Small intestine (tissue), 7 donors: ENCODE measurements at regions not wholly inside any gene's neighbourhood (a gene's known extent, or its start where the extent isn't known, plus 50 kb on each side); places are given as distances from the start of the nearest gene placed in this dataset.
"Not testable (repeated sequence)": the region's sequence is repeated elsewhere in the genome, so short reads cannot be mapped to it uniquely, and the experiment has no call there.

ENCODE experiments used
- DNase-seq, 2 donors: peaks; one replicate each; pipeline versions ENCODE4 v3.0.0 to v3.0.0-alpha.2; 2013
- FAIRE-seq: peaks from 2 replicates; lab custom pipeline; 2012; peaks lifted over from hg19 to GRCh38; lab: Jason Lieb, UNC
- H3K27ac ChIP-seq, 3 donors: one replicate each; pipeline ENCODE4 v1.5.1; 2013; ENCODE audit warnings: low read length in 2 of 3, mild to moderate bottlenecking in 2 of 3, control low read depth in 1 of 3, inconsistent platforms in 1 of 3, low read depth in 1 of 3, moderate library complexity in 1 of 3
- H3K27me3 ChIP-seq, 3 donors: one replicate each; pipeline ENCODE4 v1.6.1; 2013; ENCODE audit warnings: low read length in 3 of 3, inconsistent platforms in 1 of 3; ENCODE audit not compliant: control insufficient read depth in 3 of 3, insufficient read depth in 3 of 3
- H3K36me3 ChIP-seq, 3 donors: one replicate each; pipeline ENCODE4 v1.6.1; 2013; ENCODE audit warnings: low read length in 3 of 3, inconsistent platforms in 1 of 3, low read depth in 1 of 3, mild to moderate bottlenecking in 1 of 3, moderate library complexity in 1 of 3; ENCODE audit not compliant: control insufficient read depth in 3 of 3, insufficient read depth in 2 of 3
- H3K4me1 ChIP-seq, 3 donors: one replicate each; pipeline ENCODE4 v1.6.1; 2013; ENCODE audit warnings: low read length in 2 of 3, inconsistent platforms in 1 of 3, low read depth in 1 of 3, mild to moderate bottlenecking in 1 of 3, moderate library complexity in 1 of 3; ENCODE audit not compliant: control insufficient read depth in 3 of 3, insufficient read depth in 2 of 3
- H3K4me3 ChIP-seq, 3 donors: one replicate each; pipeline ENCODE4 v1.5.1; 2013; ENCODE audit warnings: low read length in 3 of 3, control low read depth in 1 of 3, inconsistent platforms in 1 of 3, low read depth in 1 of 3, mild to moderate bottlenecking in 1 of 3, moderate library complexity in 1 of 3
- H3K9me3 ChIP-seq, 2 donors: one replicate each; pipeline ENCODE4 v1.6.1; 2013; ENCODE audit warnings: low read depth in 1 of 2, low read length in 1 of 2; ENCODE audit not compliant: control insufficient read depth in 2 of 2, insufficient read depth in 1 of 2
- WGBS, 3 donors: extraction: QIAGEN DNeasy Blood & Tissue Kit; methylation state at CpG; one replicate each; pipeline ENCODE4 v1.1.7; 2013; 5-methylcytosine and 5-hydroxymethylcytosine counted together
- donor health status: healthy with polysubstance abuse.
- donor health status: control.
- donor health status: control.
- donor health status: Bipolar disorder and iron deficiency.
- donor health status: healthy.

DNA sequence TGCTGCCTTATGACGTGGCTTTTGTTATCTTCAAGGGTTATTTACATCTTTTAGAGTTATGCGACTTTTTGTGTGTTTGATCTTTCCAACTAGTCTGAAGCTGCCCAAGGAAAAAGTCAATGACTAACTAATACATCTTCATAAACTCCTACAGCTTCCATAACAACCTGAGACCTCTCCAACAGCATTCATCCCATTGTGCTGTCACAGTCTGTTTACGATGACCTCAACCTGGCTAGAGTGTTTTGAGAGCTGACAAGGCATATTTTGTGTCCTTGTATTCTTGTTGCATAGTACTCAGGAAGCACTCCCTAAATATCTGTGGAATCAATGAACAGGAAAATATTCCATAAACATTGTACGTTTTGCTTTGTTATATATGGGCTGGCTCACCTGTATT is 100.2 kb upstream of the NBPF26 start:
- H3K4me3 ChIP-seq, H3K4me1 ChIP-seq, FAIRE-seq, H3K27me3 ChIP-seq, DNase-seq, H3K27ac ChIP-seq, H3K36me3 ChIP-seq, H3K9me3 ChIP-seq: not testable (repeated sequence)
- WGBS, 3 donors, result no CpG with 5 or more reads among the region's 4 CpGs

DNA sequence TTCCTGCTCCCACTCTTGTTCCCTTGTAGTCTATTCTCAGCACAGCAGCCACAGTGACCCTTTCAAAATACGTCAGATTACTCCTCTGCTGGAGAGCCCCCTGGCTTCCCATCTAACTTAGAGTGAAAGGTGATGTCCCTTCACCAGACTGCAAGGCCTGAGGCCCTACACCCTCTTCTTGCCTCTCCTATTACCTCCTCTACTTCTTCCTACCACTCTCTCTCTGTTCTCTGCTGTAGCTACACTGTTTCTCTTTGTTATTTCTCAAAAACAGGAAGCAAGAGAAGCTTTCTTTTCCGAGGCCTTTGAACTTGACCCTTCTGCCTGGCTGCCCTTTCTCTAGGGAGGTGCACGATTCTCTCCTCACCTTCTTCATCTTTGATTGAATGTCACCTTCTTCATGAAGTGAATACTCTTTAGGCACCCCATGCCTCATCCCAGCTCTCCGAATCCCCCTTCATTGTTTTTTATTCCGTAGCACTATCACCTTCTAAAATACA is 99.1 kb upstream of the NBPF26 start:
- not testable (repeated sequence) for H3K27ac ChIP-seq, DNase-seq, H3K9me3 ChIP-seq, H3K36me3 ChIP-seq, H3K4me3 ChIP-seq, H3K27me3 ChIP-seq, FAIRE-seq, H3K4me1 ChIP-seq
- WGBS, 3 donors, result 39 to 64% (median 52%) methylated on average over 3 to 4 of the region's 5 CpGs

GRCh38 chr1:120629832-120630455 is 93.8 kb upstream of the NBPF26 start:
- H3K27ac ChIP-seq, DNase-seq, H3K4me3 ChIP-seq, H3K9me3 ChIP-seq, H3K36me3 ChIP-seq, H3K27me3 ChIP-seq, H3K4me1 ChIP-seq, FAIRE-seq: not testable (repeated sequence)
- WGBS, 3 donors, result no CpG with 5 or more reads among the region's 1 CpG

GRCh38 chr1:120634816-120635806 is 88.6 kb upstream of the NBPF26 start:
- not testable (repeated sequence) for DNase-seq, H3K4me3 ChIP-seq, H3K4me1 ChIP-seq, H3K27me3 ChIP-seq, H3K9me3 ChIP-seq, FAIRE-seq, H3K36me3 ChIP-seq, H3K27ac ChIP-seq
- no CpG with 5 or more reads among the region's 5 CpGs for WGBS, 3 donors

DNA sequence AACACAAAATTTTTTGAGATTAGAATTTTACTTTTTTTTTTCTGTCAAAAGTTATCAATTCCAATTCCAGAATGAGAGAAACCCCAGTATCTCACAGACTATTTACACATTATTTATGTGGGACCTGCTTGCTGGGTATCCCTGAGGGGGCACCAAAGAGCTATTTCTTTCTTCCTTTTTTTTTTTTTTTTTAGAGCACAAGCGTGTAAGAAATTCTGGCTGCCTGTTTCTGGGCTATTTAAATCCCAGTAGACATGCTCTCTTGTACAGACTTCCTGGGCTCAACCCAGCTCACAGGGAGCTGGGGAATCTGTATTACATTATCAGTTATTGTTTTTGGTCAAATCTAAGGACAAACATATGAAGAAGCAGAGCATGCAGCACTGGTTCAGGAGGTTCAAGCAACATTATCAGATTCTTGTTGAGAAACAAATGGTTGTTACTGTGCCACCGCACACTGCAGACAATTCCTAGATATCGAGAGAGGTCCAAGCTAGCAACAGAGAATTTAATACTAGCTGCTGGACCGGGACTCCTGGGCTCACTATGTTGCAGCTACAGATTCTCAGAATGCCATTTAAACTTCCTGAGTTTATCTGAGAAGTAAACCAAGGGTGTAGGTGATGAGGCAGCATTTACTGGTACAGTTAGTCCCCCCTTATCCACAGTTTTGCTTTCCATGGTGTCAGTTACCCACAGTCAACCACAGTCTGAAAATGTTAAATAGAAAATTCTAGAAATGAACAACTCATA is 83.3 kb upstream of the NBPF26 start:
- WGBS, 3 donors, result no CpG with 5 or more reads among the region's 4 CpGs
- H3K4me1 ChIP-seq, H3K27ac ChIP-seq, H3K9me3 ChIP-seq, DNase-seq, H3K36me3 ChIP-seq, FAIRE-seq, H3K4me3 ChIP-seq, H3K27me3 ChIP-seq: not testable (repeated sequence)

DNA sequence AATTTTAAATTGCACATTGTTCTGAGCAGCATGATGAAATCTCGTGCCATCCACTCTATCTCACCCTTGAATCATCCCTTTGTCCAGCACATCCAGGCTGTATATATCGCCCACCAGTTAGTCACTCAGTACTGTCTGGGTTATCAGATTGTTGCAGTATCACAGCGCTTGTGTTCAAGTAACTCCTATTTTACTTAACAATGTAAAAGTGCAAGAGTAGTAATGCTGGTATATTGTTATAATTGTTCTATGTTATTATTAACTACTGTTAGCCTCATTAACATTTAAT is 82.8 kb upstream of the NBPF26 start:
- not testable (repeated sequence) for H3K27me3 ChIP-seq, DNase-seq, H3K36me3 ChIP-seq, H3K9me3 ChIP-seq, FAIRE-seq, H3K4me1 ChIP-seq, H3K27ac ChIP-seq, H3K4me3 ChIP-seq
- no CpG with 5 or more reads among the region's 3 CpGs for WGBS, 3 donors

- not testable (repeated sequence) for H3K27me3 ChIP-seq, DNase-seq, H3K36me3 ChIP-seq, H3K9me3 ChIP-seq, FAIRE-seq, H3K27ac ChIP-seq, H3K4me3 ChIP-seq, H3K4me1 ChIP-seq
- WGBS, 3 donors, result no CpG with 5 or more reads among the region's 2 CpGs
Observed at GRCh38 chr1:120647182-120647581, 76.6 kb upstream of the NBPF26 start.

DNA sequence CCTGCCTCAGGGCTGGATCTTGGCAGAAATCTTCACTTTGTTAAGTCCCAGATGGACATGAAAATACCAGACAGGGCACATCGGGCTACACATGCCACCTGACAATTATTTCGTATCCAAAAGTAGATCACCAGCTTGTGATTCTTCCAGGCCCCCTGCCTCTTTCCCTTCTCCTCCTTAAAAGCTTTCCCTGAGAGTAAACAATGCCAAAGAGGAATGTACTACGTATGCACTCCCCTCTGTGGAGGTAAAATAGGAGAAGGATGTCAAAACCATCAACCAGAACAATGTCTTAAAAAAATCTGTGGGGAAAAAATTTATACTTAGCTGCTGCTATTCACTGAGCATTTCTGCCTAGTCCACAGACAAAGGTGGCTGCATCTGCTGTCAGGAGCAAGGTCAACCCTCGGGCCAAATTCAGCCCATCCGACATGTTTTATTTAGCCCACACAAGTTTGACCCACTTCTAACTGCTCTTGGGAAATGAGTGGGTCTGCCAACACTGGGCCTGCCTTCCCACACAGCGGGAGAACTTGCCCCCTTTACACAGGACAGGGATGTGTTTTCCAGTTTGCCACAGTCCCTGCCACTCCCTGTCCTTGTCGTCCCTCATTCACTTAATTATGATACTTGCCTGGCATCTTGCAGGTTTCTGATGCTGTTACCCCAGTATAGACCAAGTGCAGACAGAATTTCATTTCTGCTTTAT is 74.7 kb upstream of the NBPF26 start:
- WGBS, 3 donors, result no CpG with 5 or more reads among the region's 7 CpGs
- H3K9me3 ChIP-seq, H3K4me1 ChIP-seq, H3K27ac ChIP-seq, H3K36me3 ChIP-seq, FAIRE-seq, H3K27me3 ChIP-seq, H3K4me3 ChIP-seq, DNase-seq: not testable (repeated sequence)
